ENCODE measurements at regions not wholly inside any gene's neighbourhood (a gene's known extent, or its start where the extent isn't known, plus 50 kb on each side); places are given as distances from the start of the nearest gene placed in this dataset.
A peak's percentile ranks its signal among the peaks of the same experiment; 100 is the strongest.

GRCh38 chr1:18541046-18541795 lies 60.5 kb downstream of the KLHDC7A start:
- no peaks in the 10 kb centered on the region for H3K4me1 Mint-ChIP-seq
- no peak overlapping the region for H3K27ac Mint-ChIP-seq
- no peak for DNase-seq
- Histone ChIP-seq H3K36me3 (replicated peaks in 1 of 2; ENCODE audit: control insufficient read depth in 1 of 2, insufficient read depth in 2 of 2, low read length in 2 of 2) (no peaks in the 10 kb centered on the region), H2AFZ (ENCODE audit: insufficient read depth, low read depth, low read length, poor library complexity, severe bottlenecking) (no peak overlapping the region), H3K9ac (ENCODE audit: insufficient read depth, low read length, poor library complexity, severe bottlenecking) (no peak overlapping the region), H3K4me1 (ENCODE audit: control insufficient read depth in 1 of 2, insufficient read depth in 2 of 2, low read length in 2 of 2) (no peaks in the 10 kb centered on the region), H4K20me1 (ENCODE audit: insufficient read depth, low read length) (no peaks in the 10 kb centered on the region), H3K79me2 (ENCODE audit: insufficient read depth, low read length) (no peaks in the 10 kb centered on the region), H3K9me3 (replicated peaks in 1 of 2; ENCODE audit: control insufficient read depth in 1 of 2, insufficient read depth in 1 of 2, low read length in 2 of 2) (no peaks in the 10 kb centered on the region), H3K27ac (ENCODE audit: low read depth in 1 of 2, low read length in 2 of 2) (no peak overlapping the region), H3K4me2 (replicated peaks; ENCODE audit: extremely low read depth, low read length, poor library complexity, severe bottlenecking) (no peak overlapping the region), H3K27me3 (ENCODE audit: control insufficient read depth in 2 of 2, insufficient read depth in 2 of 2, low read length in 2 of 2) (peaks cover 4 to 19% of the 10 kb centered on the region in 2 donors), H3K4me3 (replicated peaks in 1 of 3; ENCODE audit: low read depth in 2 of 3, low read length in 3 of 3) (no peak overlapping the region)
- peaks cover 12 to 26% (median 21%) of the 10 kb centered on the region in 3 donors for H3K27me3 Mint-ChIP-seq (ENCODE audit: low read depth in 3 of 3)
- no peak overlapping the region for H3K4me3 Mint-ChIP-seq
- TF ChIP-seq CTCF (IDR thresholded peaks at IDR 0.05) = no peak
- peaks cover 0 to 9% (median 3%) of the 10 kb centered on the region in 7 donors for H3K9me3 Mint-ChIP-seq
- intact Hi-C loops (cut with micrococcal nuclease) = no loop called here
- H3K36me3 Mint-ChIP-seq = no peaks in the 10 kb centered on the region
- WGBS (ENCODE audit: insufficient coverage) = 87% methylated on average over 8 of the region's 9 CpGs

- H3K4me1 Mint-ChIP-seq = no peaks in the 10 kb centered on the region
- Histone ChIP-seq H3K4me2 (replicated peaks; ENCODE audit: extremely low read depth, low read length, poor library complexity, severe bottlenecking) (no peak overlapping the region), H3K27me3 (ENCODE audit: control insufficient read depth in 2 of 2, insufficient read depth in 2 of 2, low read length in 2 of 2) (peaks cover 4 to 19% of the 10 kb centered on the region in 2 donors), H4K20me1 (ENCODE audit: insufficient read depth, low read length) (no peaks in the 10 kb centered on the region), H3K36me3 (replicated peaks in 1 of 2; ENCODE audit: control insufficient read depth in 1 of 2, insufficient read depth in 2 of 2, low read length in 2 of 2) (no peaks in the 10 kb centered on the region), H3K9ac (ENCODE audit: insufficient read depth, low read length, poor library complexity, severe bottlenecking) (no peak overlapping the region), H3K27ac (ENCODE audit: low read depth in 1 of 2, low read length in 2 of 2) (no peak overlapping the region), H3K9me3 (replicated peaks in 1 of 2; ENCODE audit: control insufficient read depth in 1 of 2, insufficient read depth in 1 of 2, low read length in 2 of 2) (no peaks in the 10 kb centered on the region), H3K4me3 (replicated peaks in 1 of 3; ENCODE audit: low read depth in 2 of 3, low read length in 3 of 3) (no peak overlapping the region), H3K79me2 (ENCODE audit: insufficient read depth, low read length) (no peaks in the 10 kb centered on the region), H2AFZ (ENCODE audit: insufficient read depth, low read depth, low read length, poor library complexity, severe bottlenecking) (no peak overlapping the region), H3K4me1 (ENCODE audit: control insufficient read depth in 1 of 2, insufficient read depth in 2 of 2, low read length in 2 of 2) (no peaks in the 10 kb centered on the region)
- WGBS (ENCODE audit: insufficient coverage) = no CpG with 5 or more reads among the region's 8 CpGs
- intact Hi-C loops (cut with micrococcal nuclease) = no loop called here
- H3K27ac Mint-ChIP-seq = no peak overlapping the region
- H3K27me3 Mint-ChIP-seq (ENCODE audit: low read depth in 3 of 3) = peaks cover 14 to 30% (median 21%) of the 10 kb centered on the region in 3 donors
- peaks cover 0 to 9% (median 3%) of the 10 kb centered on the region in 7 donors for H3K9me3 Mint-ChIP-seq
- peak overlapping the region in 1 of 2 donors; percentile 28 for H3K4me3 Mint-ChIP-seq
- no peak for DNase-seq
- TF ChIP-seq CTCF (IDR thresholded peaks at IDR 0.05) = no peak
- H3K36me3 Mint-ChIP-seq = no peaks in the 10 kb centered on the region
These were observed 61.6 kb downstream of the KLHDC7A start for GRCh38 chr1:18542351-18542750.
